ENCODE measurements at regions not wholly inside any gene's neighbourhood (a gene's known extent, or its start where the extent isn't known, plus 50 kb on each side); places are given as distances from the start of the nearest gene placed in this dataset.

DNA sequence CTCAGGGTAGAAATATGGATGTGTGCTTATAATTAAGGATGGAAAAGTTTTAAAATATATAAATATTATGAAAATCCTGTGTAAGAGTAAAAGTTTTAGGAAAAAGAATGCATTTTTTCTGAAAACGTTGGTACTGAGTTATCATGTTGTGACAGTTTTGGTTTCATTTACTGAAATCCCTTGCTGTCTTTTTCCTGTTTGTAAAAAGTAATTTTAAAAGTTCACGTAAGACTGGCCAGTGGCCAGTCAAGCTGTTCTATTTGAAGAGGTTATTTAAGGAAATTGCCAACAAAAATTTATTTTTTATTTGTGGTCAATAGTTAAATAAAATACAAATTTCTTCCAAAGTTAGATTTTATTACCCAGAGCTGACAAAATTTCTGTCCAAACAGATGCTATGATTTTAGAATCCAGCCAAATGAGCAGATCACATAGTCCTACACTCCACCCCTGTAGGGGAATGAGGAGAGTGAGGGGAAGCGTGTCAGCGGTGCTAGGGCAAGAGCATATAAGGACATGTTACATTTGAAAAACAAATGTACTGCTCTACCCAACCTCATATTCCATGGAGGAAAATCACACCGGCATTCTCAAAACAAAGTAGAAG is 297.8 kb upstream of the TFPI start:
- TF ChIP-seq POLR2AphosphoS5 (IDR thresholded peaks at IDR 0.05), result no peak
- TF ChIP-seq EP300 (IDR thresholded peaks at IDR 0.05; ENCODE audit: low read depth), result no peak
- TF ChIP-seq, protein P1, sequence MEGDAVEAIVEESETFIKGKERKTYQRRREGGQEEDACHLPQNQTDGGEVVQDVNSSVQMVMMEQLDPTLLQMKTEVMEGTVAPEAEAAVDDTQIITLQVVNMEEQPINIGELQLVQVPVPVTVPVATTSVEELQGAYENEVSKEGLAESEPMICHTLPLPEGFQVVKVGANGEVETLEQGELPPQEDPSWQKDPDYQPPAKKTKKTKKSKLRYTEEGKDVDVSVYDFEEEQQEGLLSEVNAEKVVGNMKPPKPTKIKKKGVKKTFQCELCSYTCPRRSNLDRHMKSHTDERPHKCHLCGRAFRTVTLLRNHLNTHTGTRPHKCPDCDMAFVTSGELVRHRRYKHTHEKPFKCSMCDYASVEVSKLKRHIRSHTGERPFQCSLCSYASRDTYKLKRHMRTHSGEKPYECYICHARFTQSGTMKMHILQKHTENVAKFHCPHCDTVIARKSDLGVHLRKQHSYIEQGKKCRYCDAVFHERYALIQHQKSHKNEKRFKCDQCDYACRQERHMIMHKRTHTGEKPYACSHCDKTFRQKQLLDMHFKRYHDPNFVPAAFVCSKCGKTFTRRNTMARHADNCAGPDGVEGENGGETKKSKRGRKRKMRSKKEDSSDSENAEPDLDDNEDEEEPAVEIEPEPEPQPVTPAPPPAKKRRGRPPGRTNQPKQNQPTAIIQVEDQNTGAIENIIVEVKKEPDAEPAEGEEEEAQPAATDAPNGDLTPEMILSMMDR (IDR thresholded peaks at IDR 0.05), result no peak
- no peak for TF ChIP-seq POLR2A (IDR thresholded peaks at IDR 0.05)
- Histone ChIP-seq H3K27me3 (no peaks in the 10 kb centered on the region), H3K36me3 (no peaks in the 10 kb centered on the region), H3K27ac (no peak overlapping the region), H3K9me3 (no peaks in the 10 kb centered on the region), H3K4me1 (no peaks in the 10 kb centered on the region), H3K4me3 (no peak overlapping the region)
- in situ Hi-C loops (cut with MboI; ENCODE audit: low pct_ligation_motif_present in 1 of 4, low pct_unique_long_range_greater_than_20kb in 1 of 4, low sequenced_read_pairs in 3 of 4) (no loop called here), intact Hi-C loops (cut with DNase I; ENCODE audit: low total_unique reads) (no loop called here)
- WGBS, 2 donors (ENCODE audit: low coverage in 1 of 2), result 65 to 72% methylated on average over 4 to 5 of the region's 5 CpGs
- no peak for DNase-seq

- Histone ChIP-seq H3K27ac (no peak overlapping the region), H3K27me3 (no peaks in the 10 kb centered on the region), H3K36me3 (no peaks in the 10 kb centered on the region), H3K4me3 (no peak overlapping the region), H3K9me3 (no peaks in the 10 kb centered on the region), H3K4me1 (no peaks in the 10 kb centered on the region)
- 59 to 100% methylated on average over 1 of the region's 1 CpG for WGBS, 2 donors (ENCODE audit: low coverage in 1 of 2)
- no peak for DNase-seq
- no peak for TF ChIP-seq POLR2A (IDR thresholded peaks at IDR 0.05)
- TF ChIP-seq, protein P1 (IDR thresholded peaks at IDR 0.05), result no peak
- no peak for TF ChIP-seq EP300 (IDR thresholded peaks at IDR 0.05; ENCODE audit: low read depth)
- TF ChIP-seq POLR2AphosphoS5 (IDR thresholded peaks at IDR 0.05), result no peak
- intact Hi-C loops (cut with DNase I; ENCODE audit: low total_unique reads), result no loop called here
- in situ Hi-C loops (cut with MboI; ENCODE audit: low pct_ligation_motif_present in 1 of 4, low pct_unique_long_range_greater_than_20kb in 1 of 4, low sequenced_read_pairs in 3 of 4), result no loop called here
These were observed 299.2 kb upstream of the TFPI start for GRCh38 chr2:187853381-187853791.

- in situ Hi-C loops (cut with MboI; ENCODE audit: low pct_ligation_motif_present in 1 of 4, low pct_unique_long_range_greater_than_20kb in 1 of 4, low sequenced_read_pairs in 3 of 4), result no loop called here
These were observed 300.6 kb upstream of the TFPI start for GRCh38 chr2:187854801-187855200.

GRCh38 chr2:187855689-187856088 is 301.5 kb upstream of the TFPI start:
- no peak for TF ChIP-seq POLR2A (IDR thresholded peaks at IDR 0.05)
- no peak for TF ChIP-seq POLR2AphosphoS5 (IDR thresholded peaks at IDR 0.05)
- TF ChIP-seq, protein P1 (IDR thresholded peaks at IDR 0.05), result no peak
- no peak for TF ChIP-seq EP300 (IDR thresholded peaks at IDR 0.05; ENCODE audit: low read depth)
- WGBS, 2 donors (ENCODE audit: low coverage in 1 of 2), result 87 to 100% methylated on average over 4 to 5 of the region's 5 CpGs
- H3K27me3 ChIP-seq, result no peaks in the 10 kb centered on the region
- DNase-seq, result no peak
- no peaks in the 10 kb centered on the region for H3K9me3 ChIP-seq
- H3K36me3 ChIP-seq, result no peaks in the 10 kb centered on the region
- H3K4me1 ChIP-seq, result no peaks in the 10 kb centered on the region
- no peak overlapping the region for H3K27ac ChIP-seq
- H3K4me3 ChIP-seq, result no peak overlapping the region
- in situ Hi-C loops (cut with MboI; ENCODE audit: low pct_ligation_motif_present in 1 of 4, low pct_unique_long_range_greater_than_20kb in 1 of 4, low sequenced_read_pairs in 3 of 4), result no loop called here
- intact Hi-C loops (cut with DNase I; ENCODE audit: low total_unique reads), result no loop called here

More at GRCh38 chr2:187854801-187855200, 300.6 kb upstream of the TFPI start:
- Histone ChIP-seq H3K4me1 (no peaks in the 10 kb centered on the region), H3K27ac (no peak overlapping the region), H3K27me3 (no peaks in the 10 kb centered on the region), H3K36me3 (no peaks in the 10 kb centered on the region), H3K9me3 (no peaks in the 10 kb centered on the region), H3K4me3 (no peak overlapping the region)
- DNase-seq, result no peak
- TF ChIP-seq, protein P1 (IDR thresholded peaks at IDR 0.05), result no peak
- TF ChIP-seq POLR2AphosphoS5 (IDR thresholded peaks at IDR 0.05) (no peak), EP300 (IDR thresholded peaks at IDR 0.05; ENCODE audit: low read depth) (no peak), POLR2A (IDR thresholded peaks at IDR 0.05) (no peak)
- intact Hi-C loops (cut with DNase I; ENCODE audit: low total_unique reads), result no loop called here
